HUES6 (cell line): ENCODE measurements at regions not wholly inside any gene's neighbourhood (a gene's known extent, or its start where the extent isn't known, plus 50 kb on each side); places are given as distances from the start of the nearest gene placed in this dataset.

ENCODE experiments used
- H3K27ac ChIP-seq: 2 replicates; pipeline ENCODE4 v1.7.0; 2013; ENCODE audit warnings: low read depth, mild to moderate bottlenecking, low read length, inconsistent platforms
- H3K27me3 ChIP-seq: 2 replicates; pipeline ENCODE4 v1.6.1; 2013; ENCODE audit warnings: low read length; ENCODE audit not compliant: control insufficient read depth, insufficient read depth
- H3K36me3 ChIP-seq: 2 replicates; pipeline ENCODE4 v1.6.1; 2013; ENCODE audit warnings: low read length; ENCODE audit not compliant: control insufficient read depth, insufficient read depth
- H3K4me1 ChIP-seq: 2 replicates; pipeline ENCODE4 v1.6.1; 2013; ENCODE audit warnings: low read length; ENCODE audit not compliant: control insufficient read depth, insufficient read depth
- H3K4me3 ChIP-seq: 2 replicates; pipeline ENCODE4 v1.5.1; 2013; ENCODE audit warnings: low read depth, low read length
- H3K9ac ChIP-seq: one replicate; pipeline ENCODE4 v1.6.1; 2013; ENCODE audit warnings: mild to moderate bottlenecking, low read length
- H3K9me3 ChIP-seq: 2 replicates; pipeline ENCODE4 v1.6.1; 2013; ENCODE audit warnings: low read depth, low read length; ENCODE audit not compliant: control insufficient read depth, insufficient read depth

DNA sequence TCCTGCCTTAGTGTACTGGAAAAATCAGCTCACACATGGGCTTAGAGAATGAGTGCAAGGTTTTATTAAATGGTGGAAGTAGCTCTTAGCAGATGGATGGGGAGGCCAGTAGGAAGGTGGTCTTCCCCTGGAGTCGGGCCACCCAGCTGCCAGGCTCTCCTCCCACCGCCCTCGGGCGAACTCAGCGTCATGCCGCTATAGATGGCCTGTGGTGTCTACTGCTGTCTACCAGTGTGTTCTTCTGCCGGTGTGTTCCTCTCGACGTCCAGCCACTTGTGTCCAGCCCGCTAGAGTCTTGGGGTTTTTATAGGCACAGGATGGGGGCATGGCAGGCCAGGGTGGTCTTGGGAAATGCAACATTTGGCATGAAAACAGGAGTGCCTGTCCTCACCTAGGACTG is 198.7 kb upstream of the NDST3 start:
- Histone ChIP-seq H3K9me3 (no peaks in the 10 kb centered on the region), H3K4me1 (no peaks in the 10 kb centered on the region), H3K27me3 (no peaks in the 10 kb centered on the region), H3K4me3 (no peak overlapping the region), H3K27ac (no peak overlapping the region), H3K9ac (no peak overlapping the region), H3K36me3 (no peaks in the 10 kb centered on the region)

DNA sequence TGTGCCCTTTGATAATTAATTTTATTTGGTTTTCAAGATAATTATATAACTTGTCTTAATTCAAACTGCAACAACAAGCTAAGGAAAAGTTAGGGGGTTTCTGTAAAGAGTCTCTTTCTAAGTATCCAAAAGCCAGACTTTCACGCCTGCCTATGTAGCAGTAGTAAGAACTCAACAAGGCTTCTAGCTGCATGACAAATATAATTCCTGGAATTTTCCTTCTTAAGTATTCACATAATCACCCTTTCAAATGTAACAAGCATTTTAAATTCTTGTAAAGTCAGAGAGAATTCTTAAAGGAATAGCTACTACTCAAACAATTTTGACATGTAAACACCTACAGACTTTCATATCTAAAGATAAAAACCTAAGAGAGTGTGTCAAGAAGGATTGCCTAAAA is 189.7 kb upstream of the NDST3 start:
- H3K4me3 ChIP-seq = no peak overlapping the region
- no peaks in the 10 kb centered on the region for H3K36me3 ChIP-seq
- H3K4me1 ChIP-seq = peaks cover 6% of the 10 kb centered on the region; the same call in 1 of the 2 replicates
- H3K9ac ChIP-seq = no peak overlapping the region
- no peak overlapping the region for H3K27ac ChIP-seq
- H3K9me3 ChIP-seq = no peaks in the 10 kb centered on the region
- no peaks in the 10 kb centered on the region for H3K27me3 ChIP-seq

DNA sequence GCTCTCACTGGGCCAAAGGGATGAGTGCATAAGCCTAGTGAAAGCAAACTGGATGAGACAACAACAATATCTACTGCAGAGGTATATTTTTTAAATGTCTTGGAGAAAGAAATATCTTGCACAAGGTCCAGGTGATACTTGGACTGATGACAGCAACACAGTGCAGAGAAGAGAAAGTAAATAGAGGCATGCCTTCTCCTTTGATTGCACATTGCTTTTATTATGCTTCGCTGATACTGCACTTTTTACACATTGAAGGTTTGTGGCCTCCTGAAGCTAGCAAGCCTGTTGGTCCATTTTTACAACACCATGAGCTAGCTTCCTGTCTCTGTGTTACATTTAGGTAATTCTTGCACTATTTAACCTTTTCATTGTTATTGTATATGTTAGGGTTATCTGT is 189.0 kb upstream of the NDST3 start:
- H3K9me3 ChIP-seq = no peaks in the 10 kb centered on the region
- no peaks in the 10 kb centered on the region for H3K27me3 ChIP-seq
- H3K27ac ChIP-seq = no peak overlapping the region
- H3K36me3 ChIP-seq = no peaks in the 10 kb centered on the region
- H3K4me1 ChIP-seq = peaks cover 6% of the 10 kb centered on the region; the same call in 1 of the 2 replicates
- H3K4me3 ChIP-seq = no peak overlapping the region
- H3K9ac ChIP-seq = no peak overlapping the region

DNA sequence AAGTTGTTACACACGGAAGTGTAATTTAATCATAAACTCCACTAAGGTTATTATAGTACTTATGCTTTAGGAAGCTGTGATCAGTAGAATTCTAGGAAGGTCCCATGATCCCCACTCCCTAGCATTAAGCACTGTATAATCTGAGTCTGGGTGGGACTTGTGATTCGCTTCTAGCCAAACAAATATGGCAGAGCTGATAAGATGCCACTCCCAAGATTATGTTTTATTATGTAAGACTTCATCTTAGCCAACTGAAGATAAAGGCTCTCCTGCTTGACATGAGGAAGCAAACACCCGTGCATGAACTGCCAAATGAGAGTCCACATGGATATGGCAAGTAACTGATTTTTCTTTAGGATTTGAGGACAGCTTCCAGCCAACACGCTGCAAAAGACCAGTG is 186.4 kb upstream of the NDST3 start:
- Histone ChIP-seq H3K9me3 (no peaks in the 10 kb centered on the region; the same call in 1 of the 2 replicates), H3K27me3 (no peaks in the 10 kb centered on the region)

DNA sequence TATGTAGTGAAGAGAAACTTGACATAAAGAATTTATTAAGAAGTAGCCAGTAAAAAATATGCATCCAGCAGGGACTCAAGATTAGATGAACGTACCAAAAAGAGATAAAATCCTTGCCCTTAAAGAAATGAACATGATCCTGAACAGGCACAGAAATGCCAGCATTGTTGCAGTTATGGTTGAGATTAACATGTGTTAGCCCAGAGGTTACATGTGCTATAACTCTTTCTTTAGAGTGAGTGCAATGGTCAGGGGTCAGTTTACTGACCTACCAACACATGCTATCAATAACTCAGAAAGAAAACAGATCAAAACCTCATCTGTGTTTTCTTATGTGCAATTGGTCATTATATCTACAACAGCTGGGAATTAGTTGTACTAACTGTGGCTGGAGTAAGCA is 166.1 kb upstream of the NDST3 start:
- Histone ChIP-seq H3K27ac (no peak overlapping the region), H3K9ac (no peak overlapping the region), H3K27me3 (no peaks in the 10 kb centered on the region), H3K4me1 (no peaks in the 10 kb centered on the region), H3K4me3 (no peak overlapping the region), H3K9me3 (no peaks in the 10 kb centered on the region), H3K36me3 (no peaks in the 10 kb centered on the region)

More for the DNA sequence above, 186.4 kb upstream of the NDST3 start:
- no peaks in the 10 kb centered on the region for H3K36me3 ChIP-seq
- no peak overlapping the region for H3K9ac ChIP-seq
- H3K4me3 ChIP-seq = no peak overlapping the region
- H3K4me1 ChIP-seq = peaks cover 6% of the 10 kb centered on the region; the same call in 1 of the 2 replicates
- no peak overlapping the region for H3K27ac ChIP-seq

DNA sequence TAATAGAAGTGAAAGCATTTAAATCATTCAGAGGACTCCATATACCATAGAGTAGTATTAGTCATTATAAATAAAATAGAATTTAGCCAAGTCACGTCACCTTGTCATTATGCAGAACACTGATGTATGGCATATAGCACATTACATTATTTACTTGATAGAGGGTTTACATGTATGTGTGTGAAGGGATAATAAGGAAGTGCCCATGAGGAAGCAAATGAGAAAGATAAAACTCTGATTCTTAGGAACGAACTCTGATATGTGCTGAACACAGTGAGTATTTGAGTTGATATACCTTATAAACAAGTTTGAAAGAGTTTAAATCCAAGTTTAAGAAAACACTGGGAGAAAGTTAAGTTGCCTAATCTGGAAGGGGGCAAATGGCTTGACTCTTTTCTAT is 160.5 kb upstream of the NDST3 start:
- H3K9ac ChIP-seq = no peak overlapping the region
- H3K4me1 ChIP-seq = no peaks in the 10 kb centered on the region
- H3K27me3 ChIP-seq = no peaks in the 10 kb centered on the region
- H3K27ac ChIP-seq = no peak overlapping the region
- H3K36me3 ChIP-seq = no peaks in the 10 kb centered on the region
- no peaks in the 10 kb centered on the region for H3K9me3 ChIP-seq
- H3K4me3 ChIP-seq = no peak overlapping the region

DNA sequence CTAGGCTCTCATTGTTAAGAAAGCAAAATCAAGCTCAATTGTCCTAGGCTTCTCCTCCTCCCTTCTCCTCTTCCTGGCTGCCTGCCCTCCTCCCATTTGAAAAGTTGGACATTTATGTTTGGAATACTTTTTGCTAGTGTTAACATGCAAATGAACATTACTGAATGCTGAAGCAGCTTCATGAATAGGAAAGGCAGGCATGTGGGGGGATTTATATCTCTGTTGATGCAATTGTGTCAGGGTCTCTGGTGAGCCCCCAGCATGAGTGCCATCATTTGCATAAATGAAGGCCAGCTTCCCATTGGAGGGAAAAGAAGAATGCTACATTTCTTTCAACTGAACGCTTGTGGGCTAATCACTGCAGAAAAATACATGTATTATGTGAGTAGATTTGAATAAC is 160.1 kb upstream of the NDST3 start:
- Histone ChIP-seq H3K27ac (no peak overlapping the region), H3K36me3 (no peaks in the 10 kb centered on the region), H3K27me3 (no peaks in the 10 kb centered on the region), H3K9ac (no peak overlapping the region), H3K4me3 (no peak overlapping the region), H3K9me3 (no peaks in the 10 kb centered on the region), H3K4me1 (no peaks in the 10 kb centered on the region)

DNA sequence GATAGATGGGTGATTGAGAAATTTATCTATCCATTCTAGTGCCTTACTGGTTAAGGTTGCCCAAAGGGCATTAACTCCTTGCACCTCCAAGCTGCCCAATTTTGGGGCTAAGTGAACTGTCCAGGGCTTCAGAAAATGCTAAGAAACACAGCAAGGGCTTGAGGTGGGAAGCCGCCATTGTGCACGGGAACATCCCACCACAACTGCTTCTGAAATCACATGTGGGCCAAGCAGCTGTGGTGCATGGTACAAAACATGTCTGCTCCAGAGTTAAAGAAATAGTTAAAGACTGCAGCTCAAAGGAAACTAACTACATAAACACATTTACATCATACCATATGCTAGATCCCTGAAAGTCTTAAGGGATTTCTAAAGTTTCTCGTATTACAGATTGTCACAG is 144.3 kb upstream of the NDST3 start:
- Histone ChIP-seq H3K27me3 (no peaks in the 10 kb centered on the region), H3K9ac (no peak overlapping the region)

DNA sequence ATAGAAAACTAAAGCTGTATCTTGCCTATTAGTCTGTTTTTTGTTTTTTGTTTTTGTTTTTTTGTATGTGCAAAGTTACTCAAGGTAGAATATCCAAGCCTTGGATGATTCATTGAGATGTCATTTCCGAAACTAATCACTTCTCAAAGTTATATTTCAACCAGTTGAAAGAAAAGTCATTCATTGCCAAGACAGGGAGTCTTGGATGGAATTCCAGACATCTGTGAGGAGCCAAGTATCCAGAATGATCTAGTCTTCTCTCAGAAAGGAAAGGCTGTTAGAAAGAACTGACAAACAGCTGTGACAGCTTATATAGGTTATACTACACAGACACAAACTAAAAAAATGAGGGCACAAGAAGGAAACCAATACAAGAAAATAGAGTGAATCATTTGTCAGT is 141.1 kb upstream of the NDST3 start:
- Histone ChIP-seq H3K9me3 (no peaks in the 10 kb centered on the region), H3K36me3 (no peaks in the 10 kb centered on the region), H3K9ac (no peak overlapping the region), H3K4me3 (no peak overlapping the region), H3K27ac (no peak overlapping the region), H3K27me3 (no peaks in the 10 kb centered on the region), H3K4me1 (no peaks in the 10 kb centered on the region)

More for the DNA sequence above, 144.3 kb upstream of the NDST3 start:
- no peak overlapping the region for H3K27ac ChIP-seq
- H3K36me3 ChIP-seq = no peaks in the 10 kb centered on the region
- H3K9me3 ChIP-seq = no peaks in the 10 kb centered on the region
- H3K4me3 ChIP-seq = no peak overlapping the region
- no peaks in the 10 kb centered on the region for H3K4me1 ChIP-seq

DNA sequence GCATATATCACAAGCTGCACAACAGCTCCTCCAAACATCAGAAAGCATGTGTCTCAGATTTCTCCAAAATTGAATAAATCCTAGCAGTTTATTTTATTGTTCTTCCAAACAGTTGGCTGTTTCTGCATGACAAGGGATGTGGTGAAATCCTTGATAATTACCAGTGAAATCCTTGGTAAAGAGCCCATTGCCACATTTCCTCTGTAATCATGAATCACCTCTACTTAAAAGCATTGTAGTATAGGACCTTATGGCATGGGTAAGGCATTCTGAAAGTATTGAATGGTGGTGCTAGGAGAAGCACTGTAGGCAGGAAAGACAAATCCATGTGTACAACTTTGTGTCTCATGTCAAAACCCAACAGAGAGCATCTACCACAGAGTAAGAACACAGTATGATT is 135.8 kb upstream of the NDST3 start:
- Histone ChIP-seq H3K4me1 (peaks cover 23% of the 10 kb centered on the region), H3K9me3 (no peaks in the 10 kb centered on the region), H3K9ac (no peak overlapping the region), H3K4me3 (no peak overlapping the region), H3K27ac (no peak overlapping the region), H3K27me3 (no peaks in the 10 kb centered on the region), H3K36me3 (no peaks in the 10 kb centered on the region)

DNA sequence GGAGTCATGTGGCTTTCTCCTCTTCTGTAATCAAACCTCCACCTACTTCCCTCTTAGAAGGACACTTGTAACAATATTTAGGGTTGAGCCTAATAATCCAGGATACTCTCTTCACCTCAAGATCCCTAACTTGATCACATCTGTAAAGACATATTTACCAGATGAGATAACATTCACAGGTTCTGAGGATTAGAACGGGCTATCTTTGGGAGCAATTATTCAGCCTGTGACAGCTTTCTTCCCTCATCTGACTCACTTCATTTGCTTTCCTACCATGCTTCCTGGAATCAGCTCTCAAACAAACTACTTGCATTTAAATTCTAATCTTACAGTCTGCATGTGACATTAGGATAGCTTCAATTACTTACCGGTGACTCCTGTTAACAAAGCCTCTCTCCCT is 133.5 kb upstream of the NDST3 start:
- Histone ChIP-seq H3K4me1 (peaks cover 23% of the 10 kb centered on the region), H3K9ac (no peak overlapping the region), H3K4me3 (no peak overlapping the region), H3K27me3 (no peaks in the 10 kb centered on the region), H3K9me3 (no peaks in the 10 kb centered on the region), H3K27ac (no peak overlapping the region), H3K36me3 (no peaks in the 10 kb centered on the region)

DNA sequence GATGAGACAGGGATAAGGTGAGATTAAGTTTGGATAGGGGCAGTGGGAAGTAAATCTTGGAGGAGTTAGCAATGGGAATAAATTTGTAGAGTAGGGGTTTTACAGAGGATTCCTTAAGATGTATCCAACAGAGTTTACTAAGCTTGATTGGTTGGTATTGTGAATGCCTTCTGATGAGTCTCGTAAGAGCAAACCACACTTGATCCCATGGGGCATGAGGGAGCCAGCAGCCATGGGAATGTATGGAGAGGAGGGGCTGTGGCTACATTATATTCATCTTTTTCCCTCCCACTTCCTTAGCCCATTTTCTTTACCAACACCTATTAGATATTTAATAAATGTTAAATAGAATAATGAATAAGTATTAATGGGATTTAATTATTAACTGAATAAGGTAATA is 126.6 kb upstream of the NDST3 start:
- no peak overlapping the region for H3K4me3 ChIP-seq
- H3K27me3 ChIP-seq = no peaks in the 10 kb centered on the region
- H3K36me3 ChIP-seq = no peaks in the 10 kb centered on the region
- peaks cover 5% of the 10 kb centered on the region; the same call in 1 of the 2 replicates for H3K4me1 ChIP-seq
- H3K9me3 ChIP-seq = no peaks in the 10 kb centered on the region
- H3K9ac ChIP-seq = no peak overlapping the region
- H3K27ac ChIP-seq = no peak overlapping the region
